PC-9 (cell line): ENCODE measurements at regions not wholly inside any gene's neighbourhood (a gene's known extent, or its start where the extent isn't known, plus 50 kb on each side); places are given as distances from the start of the nearest gene placed in this dataset.

ENCODE experiments used
- BruUV-seq: library from RNA; stranded (reverse); fragments of 400-500 nt; replicated peaks from 2 replicates; lab custom pipeline; 2021; lab: Mats Ljungman, UMichigan
- CTCF ChIA-PET: fragments of 300-600 bp; sonication (Branson Sonifier 250); formaldehyde crosslinking; loops from one replicate; lab custom pipeline; 2022; ENCODE audit warnings: antibody characterized with exemption; lab: Charles Lee
- POLR2A ChIA-PET: fragments of 300-600 bp; sonication (Branson Sonifier 250); formaldehyde crosslinking; loops from one replicate; lab custom pipeline; 2022; ENCODE audit warnings: antibody characterized with exemption; ENCODE audit not compliant: unreplicated experiment; lab: Charles Lee
- DNase-seq, 2 experiments: peaks; one replicate each; pipeline versions ENCODE4 v3.0.0 to v3.0.0-alpha.2; 2015 to 2022; ENCODE audit warnings: mixed read lengths in 1 of 2
- H2AFZ ChIP-seq: fragments of 200-600 bp; sonication (generic); 2 replicates; pipeline ENCODE4 v1.8.1; 2017; ENCODE audit warnings: antibody characterized with exemption
- H3F3A ChIP-seq: fragments of 200-600 bp; sonication (generic); 2 replicates; pipeline ENCODE4 v1.8.1; 2017; ENCODE audit warnings: antibody characterized with exemption, mild to moderate bottlenecking, low read depth; ENCODE audit not compliant: insufficient read depth
- H3K27ac ChIP-seq: fragments of 200-600 bp; sonication (generic); 2 replicates; pipeline ENCODE4 v1.6.1; 2016; ENCODE audit warnings: mixed run types
- H3K27me3 ChIP-seq: fragments of 200-600 bp; sonication (generic); 2 replicates; pipeline ENCODE4 v1.6.1; 2016; ENCODE audit warnings: low read depth, mixed run types; ENCODE audit not compliant: insufficient read depth
- H3K36me3 ChIP-seq: fragments of 200-600 bp; sonication (generic); 2 replicates; pipeline ENCODE4 v1.6.1; 2016; ENCODE audit warnings: low read depth, mixed run types
- H3K4me1 ChIP-seq: fragments of 200-600 bp; sonication (generic); replicated peaks from 2 replicates; pipeline ENCODE4 v1.6.1; 2016; ENCODE audit warnings: mixed run types; ENCODE audit not compliant: insufficient read depth
- H3K4me2 ChIP-seq: fragments of 200-600 bp; sonication (generic); 2 replicates; pipeline ENCODE4 v1.6.1; 2017; ENCODE audit warnings: mixed run types
- H3K4me3 ChIP-seq: fragments of 200-600 bp; sonication (generic); 2 replicates; pipeline ENCODE4 v1.6.1; 2016; ENCODE audit warnings: mixed run types
- H3K79me2 ChIP-seq: fragments of 200-600 bp; sonication (generic); 2 replicates; pipeline ENCODE4 v1.6.1; 2017; ENCODE audit warnings: low read depth, mixed run types
- H3K9me2 ChIP-seq: fragments of 200-600 bp; sonication (generic); 2 replicates; pipeline ENCODE4 v1.8.1; 2017; ENCODE audit warnings: mild to moderate bottlenecking; ENCODE audit not compliant: insufficient read depth
- H3K9me3 ChIP-seq: fragments of 200-600 bp; sonication (generic); 2 replicates; pipeline ENCODE4 v1.8.1; 2016; ENCODE audit warnings: low read depth; ENCODE audit not compliant: insufficient read depth
- H4K20me1 ChIP-seq: fragments of 200-600 bp; sonication (generic); 2 replicates; pipeline ENCODE4 v1.8.1; 2017; ENCODE audit not compliant: insufficient read depth
- CTCF ChIP-seq: fragments of 200-600 bp; sonication (generic); conservative IDR thresholded peaks from 2 replicates; pipeline ENCODE4 v1.6.1; 2017; ENCODE audit warnings: mixed run types, antibody characterized with exemption, mild to moderate bottlenecking, moderate library complexity
- EZH2 ChIP-seq: fragments of 200-600 bp; sonication (generic); IDR thresholded peaks from 2 replicates; pipeline ENCODE4 v1.8.0; 2017; ENCODE audit warnings: antibody characterized with exemption, low read depth
- intact Hi-C: fragments of 100-400 bp; cut with micrococcal nuclease; formaldehyde crosslinking; loops from one replicate; pipeline ENCODE4 v1.10.0; 2022; ENCODE audit not compliant: unreplicated experiment

- H3K27ac ChIP-seq, result no peak overlapping the region
- POLR2A ChIA-PET, result no interaction called here
- no TSS peak for BruUV-seq
- no peaks in the 10 kb centered on the region for H3K79me2 ChIP-seq
- no peaks in the 10 kb centered on the region for H3K36me3 ChIP-seq
- no peaks in the 10 kb centered on the region for H3K9me3 ChIP-seq
- no peak for DNase-seq
- no peak overlapping the region for H3K4me2 ChIP-seq
- TF ChIP-seq EZH2 (no peak), CTCF (no peak)
- CTCF ChIA-PET, result no interaction called here
- no peaks in the 10 kb centered on the region for H3F3A ChIP-seq
- intact Hi-C loops, result no loop called here
- no peaks in the 10 kb centered on the region for H3K27me3 ChIP-seq
- H3K4me3 ChIP-seq, result no peak overlapping the region
- H3K9me2 ChIP-seq, result no peaks in the 10 kb centered on the region
- H2AFZ ChIP-seq, result no peak overlapping the region
- no peaks in the 10 kb centered on the region for H4K20me1 ChIP-seq
- no peaks in the 10 kb centered on the region for H3K4me1 ChIP-seq
Measured at GRCh38 chr3:68315546-68315945, 616.8 kb downstream of the TAFA4 start.

GRCh38 chr3:68306571-68306970 lies 625.8 kb downstream of the TAFA4 start:
- no peaks in the 10 kb centered on the region for H3K9me2 ChIP-seq
- no peaks in the 10 kb centered on the region for H3K27me3 ChIP-seq
- intact Hi-C loops, result no loop called here
- H3K4me1 ChIP-seq, result no peaks in the 10 kb centered on the region
- no peaks in the 10 kb centered on the region for H3F3A ChIP-seq
- no peaks in the 10 kb centered on the region for H3K79me2 ChIP-seq
- no TSS peak for BruUV-seq
- H3K4me3 ChIP-seq, result no peak overlapping the region
- no peak overlapping the region for H2AFZ ChIP-seq
- no peak overlapping the region for H3K4me2 ChIP-seq
- peak in 1 of 2 experiments; percentile 1 for DNase-seq
- no peak for TF ChIP-seq EZH2
- H3K36me3 ChIP-seq, result no peaks in the 10 kb centered on the region
- ChIA-PET CTCF (no interaction called here), POLR2A (no interaction called here)
- H3K9me3 ChIP-seq, result no peaks in the 10 kb centered on the region
- no peak overlapping the region for H3K27ac ChIP-seq
- H4K20me1 ChIP-seq, result no peaks in the 10 kb centered on the region

GRCh38 chr3:68295457-68295856 lies 636.9 kb downstream of the TAFA4 start:
- H3F3A ChIP-seq, result no peaks in the 10 kb centered on the region
- intact Hi-C loops, result no loop called here
- no TSS peak for BruUV-seq
- H3K4me3 ChIP-seq, result no peak overlapping the region
- TF ChIP-seq CTCF (no peak), EZH2 (no peak)
- no peaks in the 10 kb centered on the region for H4K20me1 ChIP-seq
- H3K36me3 ChIP-seq, result no peaks in the 10 kb centered on the region
- no peaks in the 10 kb centered on the region for H3K9me3 ChIP-seq
- H3K9me2 ChIP-seq, result no peaks in the 10 kb centered on the region
- no peak overlapping the region for H2AFZ ChIP-seq
- H3K4me2 ChIP-seq, result no peak overlapping the region
- H3K79me2 ChIP-seq, result no peaks in the 10 kb centered on the region
- no peaks in the 10 kb centered on the region for H3K4me1 ChIP-seq
- no peak for DNase-seq
- H3K27me3 ChIP-seq, result no peaks in the 10 kb centered on the region
- H3K27ac ChIP-seq, result no peak overlapping the region
- ChIA-PET POLR2A (no interaction called here), CTCF (no interaction called here)

GRCh38 chr3:68290333-68290732 lies 635.9 kb upstream of the SUCLG2 start:
- no peak overlapping the region for H3K4me3 ChIP-seq
- intact Hi-C loops, result no loop called here
- H3K27me3 ChIP-seq, result no peaks in the 10 kb centered on the region
- POLR2A ChIA-PET, result no interaction called here
- CTCF ChIA-PET, result no interaction called here
- H4K20me1 ChIP-seq, result no peaks in the 10 kb centered on the region
- no peaks in the 10 kb centered on the region for H3K9me2 ChIP-seq
- H3K9me3 ChIP-seq, result no peaks in the 10 kb centered on the region
- TF ChIP-seq CTCF, result no peak
- TF ChIP-seq EZH2, result no peak
- H3K4me2 ChIP-seq, result no peak overlapping the region
- no TSS peak for BruUV-seq
- H3K36me3 ChIP-seq, result no peaks in the 10 kb centered on the region
- DNase-seq, result no peak
- H3F3A ChIP-seq, result no peaks in the 10 kb centered on the region
- no peak overlapping the region for H3K27ac ChIP-seq
- H3K79me2 ChIP-seq, result no peaks in the 10 kb centered on the region
- no peaks in the 10 kb centered on the region for H3K4me1 ChIP-seq
- H2AFZ ChIP-seq, result no peak overlapping the region
